Right lobe of liver (tissue), 4 donors: ENCODE measurements at regions not wholly inside any gene's neighbourhood (a gene's known extent, or its start where the extent isn't known, plus 50 kb on each side); places are given as distances from the start of the nearest gene placed in this dataset.

ENCODE experiments used
- CTCF ChIP-seq, 4 donors: fragments of 200-600 bp in 3 of 4; fragments of 450-650 bp in 1 of 4; IDR thresholded peaks; one replicate each; pipeline versions ENCODE4 v1.5.1 to v1.8.0; 2016 to 2022; ENCODE audit warnings: antibody characterized with exemption in 4 of 4, mild to moderate bottlenecking in 2 of 4
- POLR2A ChIP-seq: fragments of 450-650 bp; IDR thresholded peaks from one replicate; pipeline ENCODE4 v1.6.1; 2017; ENCODE audit warnings: antibody characterized with exemption, mild to moderate bottlenecking
- donor health status: DM: no; HTN: no; CAD: no.
- donor health status: DM: no; HTN: no; CAD: no.
- donor health status: DM: no; HTN: yes; CAD: no.

GRCh38 chr18:50447952-50448351 lies 73.1 kb downstream of the SKA1 start:
- no peak for TF ChIP-seq CTCF (IDR thresholded peaks at IDR 0.05)
- TF ChIP-seq POLR2A: no peak
